Esophagus muscularis mucosa (tissue), 3 donors: ENCODE measurements at regions not wholly inside any gene's neighbourhood (a gene's known extent, or its start where the extent isn't known, plus 50 kb on each side); places are given as distances from the start of the nearest gene placed in this dataset.

ENCODE experiments used
- CTCF ChIP-seq, 3 experiments: fragments of 200-600 bp in 2 of 3; fragments of 450-650 bp in 1 of 3; sonication (generic) in 2 of 3; IDR thresholded peaks; one replicate each; pipeline ENCODE4 v1.5.1; 2017 to 2019; ENCODE audit warnings: antibody characterized with exemption in 3 of 3, mild to moderate bottlenecking in 2 of 3, moderate library complexity in 1 of 3
- POLR2A ChIP-seq: fragments of 450-650 bp; IDR thresholded peaks from one replicate; pipeline ENCODE4 v1.6.1; 2017; ENCODE audit warnings: antibody characterized with exemption, moderate library complexity, mild to moderate bottlenecking, low read depth
- POLR2AphosphoS5 ChIP-seq, 2 donors: sonication (generic); formaldehyde crosslinking; IDR thresholded peaks; one replicate each; pipeline ENCODE4 v1.6.1; 2017; ENCODE audit warnings: antibody characterized with exemption in 2 of 2

GRCh38 chr11:122193457-122193856, 77.4 kb upstream of the BLID start:
- TF ChIP-seq POLR2A (no peak), CTCF (IDR thresholded peaks at IDR 0.05) (no peak), POLR2AphosphoS5 (IDR thresholded peaks at IDR 0.05) (no peak)
